GM12875 (cell line): ENCODE measurements at regions not wholly inside any gene's neighbourhood (a gene's known extent, or its start where the extent isn't known, plus 50 kb on each side); places are given as distances from the start of the nearest gene placed in this dataset.

Experiments
- H3K4me3 ChIP-seq: one replicate; pipeline ENCODE4 v1.5.1; 2011; ENCODE audit warnings: low read depth, low read length, control low read depth
- TF ChIP-seq, protein P1 (sequence below): IDR thresholded peaks from 2 replicates; pipeline ENCODE4 v1.5.1; 2011; ENCODE audit warnings: low read depth, mild to moderate bottlenecking, control low read depth, inconsistent platforms, low read length, moderate library complexity, borderline replicate concordance; ENCODE audit not compliant: insufficient read depth

DNA sequence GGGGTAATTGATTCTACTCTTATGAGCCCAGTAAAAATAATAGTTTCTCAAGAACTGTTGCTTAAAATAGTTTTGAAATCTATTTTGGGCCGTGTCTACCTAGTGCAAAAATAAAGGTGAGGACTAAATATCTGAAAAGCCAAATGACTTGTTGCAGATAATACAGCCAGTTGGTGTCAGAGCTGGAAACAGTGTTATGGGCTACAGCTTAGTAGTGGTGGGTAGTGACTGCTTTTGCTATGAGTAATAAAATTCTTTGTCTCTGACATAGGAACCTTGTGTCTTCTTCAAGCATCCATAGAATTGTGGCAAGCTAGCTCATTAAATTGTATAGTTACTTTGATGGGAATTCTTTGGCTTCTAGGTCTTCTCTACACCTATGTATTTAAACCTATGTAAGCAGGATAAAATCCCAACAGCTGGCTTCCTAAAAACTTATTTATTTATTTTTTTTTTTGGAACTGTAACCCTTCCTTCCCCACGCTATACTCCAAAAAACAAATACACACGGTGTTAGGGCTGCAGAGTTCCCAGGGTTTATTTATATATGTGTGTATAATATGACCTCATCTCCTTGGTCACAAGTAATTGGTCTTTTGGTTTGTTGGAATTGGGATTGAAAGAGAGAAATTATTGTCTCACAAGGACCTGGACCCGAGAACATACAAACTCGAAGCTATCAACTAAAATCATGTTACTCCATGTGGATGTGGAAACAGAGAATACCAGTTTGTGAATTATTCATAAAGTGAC lies 138.0 kb downstream of the NUDT12 start:
- H3K4me3 ChIP-seq: no peak overlapping the region
- TF ChIP-seq, protein P1, sequence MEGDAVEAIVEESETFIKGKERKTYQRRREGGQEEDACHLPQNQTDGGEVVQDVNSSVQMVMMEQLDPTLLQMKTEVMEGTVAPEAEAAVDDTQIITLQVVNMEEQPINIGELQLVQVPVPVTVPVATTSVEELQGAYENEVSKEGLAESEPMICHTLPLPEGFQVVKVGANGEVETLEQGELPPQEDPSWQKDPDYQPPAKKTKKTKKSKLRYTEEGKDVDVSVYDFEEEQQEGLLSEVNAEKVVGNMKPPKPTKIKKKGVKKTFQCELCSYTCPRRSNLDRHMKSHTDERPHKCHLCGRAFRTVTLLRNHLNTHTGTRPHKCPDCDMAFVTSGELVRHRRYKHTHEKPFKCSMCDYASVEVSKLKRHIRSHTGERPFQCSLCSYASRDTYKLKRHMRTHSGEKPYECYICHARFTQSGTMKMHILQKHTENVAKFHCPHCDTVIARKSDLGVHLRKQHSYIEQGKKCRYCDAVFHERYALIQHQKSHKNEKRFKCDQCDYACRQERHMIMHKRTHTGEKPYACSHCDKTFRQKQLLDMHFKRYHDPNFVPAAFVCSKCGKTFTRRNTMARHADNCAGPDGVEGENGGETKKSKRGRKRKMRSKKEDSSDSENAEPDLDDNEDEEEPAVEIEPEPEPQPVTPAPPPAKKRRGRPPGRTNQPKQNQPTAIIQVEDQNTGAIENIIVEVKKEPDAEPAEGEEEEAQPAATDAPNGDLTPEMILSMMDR: no peak

DNA sequence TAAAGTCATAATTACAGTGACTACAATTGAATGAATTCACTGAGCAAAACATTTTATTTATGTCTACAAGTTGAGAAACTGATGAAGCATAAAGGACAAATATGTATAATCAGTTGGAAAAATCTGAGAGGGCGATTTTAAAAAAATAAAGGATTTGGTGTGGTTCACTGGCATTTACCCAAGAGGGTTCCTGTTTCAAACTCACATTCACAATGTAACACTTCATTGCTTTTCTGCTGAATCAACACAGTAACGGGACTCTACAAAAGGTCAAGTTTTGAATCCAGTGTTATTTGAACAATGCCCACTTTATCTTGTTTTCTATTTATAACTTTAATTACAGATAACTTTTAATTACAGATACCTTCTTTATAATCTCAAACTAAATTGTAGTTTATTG lies 138.6 kb downstream of the NUDT12 start:
- TF ChIP-seq, protein P1: no peak
- H3K4me3 ChIP-seq: no peak overlapping the region

DNA sequence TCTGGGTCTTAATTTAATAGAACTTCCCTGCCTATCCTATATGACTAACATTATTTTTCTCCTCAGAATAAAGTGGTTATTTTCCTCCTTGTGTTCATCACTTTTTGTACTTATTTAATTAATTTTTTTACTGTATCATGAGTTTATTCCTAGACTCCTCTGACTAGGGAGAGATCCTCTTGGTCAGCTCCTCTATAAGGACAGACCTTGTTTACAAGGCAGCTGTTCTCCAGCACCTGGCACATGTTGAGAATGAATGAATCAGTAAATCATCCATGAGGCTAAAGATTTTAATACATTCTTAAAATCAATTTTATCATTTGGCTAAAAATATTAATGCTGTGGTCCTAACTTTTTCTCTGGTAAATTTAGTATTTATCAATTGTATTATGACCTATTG lies 139.8 kb downstream of the NUDT12 start:
- no peak overlapping the region for H3K4me3 ChIP-seq
- TF ChIP-seq, protein P1: no peak

DNA sequence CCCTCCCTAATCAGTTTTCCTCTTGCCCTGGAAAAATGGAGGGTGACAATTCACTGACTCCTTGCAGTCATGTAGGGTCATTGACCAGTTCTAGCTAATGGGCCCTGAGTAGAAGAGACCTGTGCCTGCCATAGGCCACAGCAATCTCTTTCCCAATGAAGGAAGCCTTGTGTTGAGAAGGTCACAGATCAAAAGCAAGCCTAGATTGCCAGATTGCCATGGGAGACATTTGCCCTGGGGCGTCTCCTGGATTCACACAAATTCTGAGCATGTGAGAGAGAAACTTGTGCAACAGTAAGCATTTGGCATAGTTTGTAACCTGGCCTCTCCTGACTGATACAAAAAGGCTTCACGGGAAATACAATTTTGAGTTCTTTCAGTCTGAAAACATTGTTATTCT lies 148.0 kb downstream of the NUDT12 start:
- TF ChIP-seq, protein P1: no peak
- no peak overlapping the region for H3K4me3 ChIP-seq

DNA sequence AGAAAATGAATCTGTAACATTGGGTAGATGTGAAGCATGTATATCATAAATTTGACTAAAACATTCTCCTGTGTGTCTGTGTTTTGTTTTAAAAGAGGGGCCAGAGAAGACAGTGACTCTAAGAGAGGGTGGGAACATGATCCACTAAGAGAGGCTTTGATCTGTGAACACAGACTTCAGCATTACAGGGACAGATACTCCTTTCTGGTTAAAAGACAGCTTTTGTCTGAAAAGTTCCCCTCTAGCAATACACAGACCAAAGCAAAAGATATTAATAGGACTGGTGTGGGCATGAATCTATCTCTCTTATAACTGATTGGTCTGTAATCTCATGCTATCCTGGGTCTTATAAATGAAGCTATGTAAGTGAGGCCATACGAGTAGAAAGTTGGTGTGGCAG lies 150.9 kb downstream of the NUDT12 start:
- H3K4me3 ChIP-seq: no peak overlapping the region
- TF ChIP-seq, protein P1: no peak

DNA sequence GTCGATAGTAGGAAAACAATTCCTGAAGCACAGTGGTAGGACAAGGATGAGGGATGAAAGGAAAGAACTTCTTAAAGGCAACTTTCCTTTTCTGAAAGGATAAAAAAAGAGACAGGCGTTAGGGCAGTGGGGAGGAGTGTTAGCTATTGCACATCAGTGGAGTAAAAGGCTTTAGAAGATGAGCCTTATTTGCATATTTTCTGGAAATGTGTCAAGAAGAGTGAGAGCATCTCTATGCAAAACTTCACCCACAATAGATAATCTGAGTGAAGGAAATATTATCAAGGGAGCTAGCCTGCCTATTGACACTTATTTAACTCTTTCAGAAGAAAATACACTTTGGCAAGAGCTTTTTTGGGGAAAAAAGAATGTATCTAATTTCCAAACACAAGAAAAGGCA lies 151.6 kb downstream of the MACIR start:
- TF ChIP-seq, protein P1: no peak

DNA sequence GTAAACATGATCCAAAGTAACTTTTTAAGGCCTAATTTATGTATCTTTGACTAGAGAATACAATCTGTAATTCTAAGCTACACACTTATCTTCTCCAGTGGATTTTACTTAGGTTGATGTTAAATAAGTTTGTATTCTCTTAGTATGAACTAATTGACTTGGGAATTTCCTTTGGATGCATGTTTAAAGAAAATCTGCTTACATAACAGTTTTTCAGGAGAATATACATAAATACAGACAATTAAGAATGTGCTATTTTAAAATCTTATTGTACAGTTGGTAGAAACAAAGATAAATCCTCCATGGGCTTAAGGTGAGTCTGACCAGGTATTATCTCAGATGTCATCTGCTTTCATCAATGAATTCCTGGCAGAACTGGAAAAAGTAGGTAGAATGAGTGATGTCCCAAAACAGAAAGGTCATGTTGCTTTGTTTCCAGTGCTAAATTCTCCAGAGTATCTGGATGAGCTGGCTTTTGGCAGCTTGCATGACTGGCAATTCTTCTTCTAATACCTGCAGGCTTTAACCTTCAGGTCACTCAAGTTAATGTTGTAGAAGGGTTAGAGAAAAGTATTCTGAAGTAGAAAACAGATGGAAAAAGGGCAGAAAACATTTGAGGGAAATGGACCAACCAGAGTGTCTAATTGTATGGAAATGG lies 150.6 kb downstream of the MACIR start:
- H3K4me3 ChIP-seq: no peak overlapping the region
- TF ChIP-seq, protein P1: no peak

More for the DNA sequence above, 151.6 kb downstream of the MACIR start:
- no peak overlapping the region for H3K4me3 ChIP-seq
